Neural progenitor cell (in vitro differentiated cells): ENCODE measurements at regions not wholly inside any gene's neighbourhood (a gene's known extent, or its start where the extent isn't known, plus 50 kb on each side); places are given as distances from the start of the nearest gene placed in this dataset.

Experiments
- EZH2 ChIP-seq: fragments of 200-600 bp; sonication (generic); IDR thresholded peaks from 2 replicates; pipeline ENCODE4 v1.6.1; 2017; ENCODE audit warnings: antibody characterized with exemption, mild to moderate bottlenecking, moderate library complexity
- TF ChIP-seq, protein P1 (sequence below): fragments of 200-600 bp; sonication (generic); IDR thresholded peaks from 2 replicates; pipeline ENCODE4 v1.5.1; 2017; ENCODE audit warnings: antibody characterized with exemption, mild to moderate bottlenecking

- TF ChIP-seq, protein P1, sequence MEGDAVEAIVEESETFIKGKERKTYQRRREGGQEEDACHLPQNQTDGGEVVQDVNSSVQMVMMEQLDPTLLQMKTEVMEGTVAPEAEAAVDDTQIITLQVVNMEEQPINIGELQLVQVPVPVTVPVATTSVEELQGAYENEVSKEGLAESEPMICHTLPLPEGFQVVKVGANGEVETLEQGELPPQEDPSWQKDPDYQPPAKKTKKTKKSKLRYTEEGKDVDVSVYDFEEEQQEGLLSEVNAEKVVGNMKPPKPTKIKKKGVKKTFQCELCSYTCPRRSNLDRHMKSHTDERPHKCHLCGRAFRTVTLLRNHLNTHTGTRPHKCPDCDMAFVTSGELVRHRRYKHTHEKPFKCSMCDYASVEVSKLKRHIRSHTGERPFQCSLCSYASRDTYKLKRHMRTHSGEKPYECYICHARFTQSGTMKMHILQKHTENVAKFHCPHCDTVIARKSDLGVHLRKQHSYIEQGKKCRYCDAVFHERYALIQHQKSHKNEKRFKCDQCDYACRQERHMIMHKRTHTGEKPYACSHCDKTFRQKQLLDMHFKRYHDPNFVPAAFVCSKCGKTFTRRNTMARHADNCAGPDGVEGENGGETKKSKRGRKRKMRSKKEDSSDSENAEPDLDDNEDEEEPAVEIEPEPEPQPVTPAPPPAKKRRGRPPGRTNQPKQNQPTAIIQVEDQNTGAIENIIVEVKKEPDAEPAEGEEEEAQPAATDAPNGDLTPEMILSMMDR, result no peak
- TF ChIP-seq EZH2, result no peak
These were observed 458.0 kb downstream of the USP25 start for GRCh38 chr21:16187603-16188301.
